Lung (tissue), 11 donors: ENCODE measurements at regions not wholly inside any gene's neighbourhood (a gene's known extent, or its start where the extent isn't known, plus 50 kb on each side); places are given as distances from the start of the nearest gene placed in this dataset.

Source experiments
- ATAC-seq: fragments of 200-7000 bp; cut with Tn5 transposase; one replicate; pipeline ENCODE4 v1.9.1; 2020; ENCODE audit warnings: moderate number of reproducible peaks; ENCODE audit not compliant: insufficient read depth, low FRiP score
- DNase-seq, 3 donors: peaks; one replicate each; pipeline ENCODE4 v3.0.0-alpha.2; 2013 to 2017
- H3K27ac ChIP-seq, 2 donors: one replicate each; pipeline ENCODE4 v1.5.1; 2013; ENCODE audit warnings: mild to moderate bottlenecking in 2 of 2, moderate library complexity in 2 of 2, control low read depth in 1 of 2, inconsistent platforms in 1 of 2, low read depth in 1 of 2, low read length in 1 of 2
- H3K27me3 ChIP-seq, 3 donors: one replicate each; pipeline ENCODE4 v1.5.1; 2013; ENCODE audit warnings: low read length in 2 of 3; ENCODE audit not compliant: control insufficient read depth in 3 of 3, insufficient read depth in 3 of 3
- H3K36me3 ChIP-seq, 4 donors: one replicate each; pipeline ENCODE4 v1.5.1; 2013; ENCODE audit warnings: low read length in 4 of 4, mild to moderate bottlenecking in 1 of 4, moderate library complexity in 1 of 4; ENCODE audit not compliant: control insufficient read depth in 4 of 4, insufficient read depth in 4 of 4
- H3K4me1 ChIP-seq, 5 donors: one replicate each; pipeline ENCODE4 v1.5.1; 2013; ENCODE audit warnings: low read length in 5 of 5, mild to moderate bottlenecking in 2 of 5, moderate library complexity in 1 of 5; ENCODE audit not compliant: control insufficient read depth in 5 of 5, insufficient read depth in 5 of 5
- H3K4me3 ChIP-seq: one replicate; pipeline ENCODE4 v1.5.1; 2013; ENCODE audit warnings: mild to moderate bottlenecking, control low read depth, moderate library complexity
- H3K9ac ChIP-seq, 2 donors: one replicate each; pipeline ENCODE4 v1.5.1; 2013; ENCODE audit warnings: low read length in 2 of 2, control low read depth in 1 of 2; ENCODE audit not compliant: insufficient read depth in 1 of 2
- H3K9me3 ChIP-seq, 4 donors: one replicate each; pipeline ENCODE4 v1.5.1; 2013; ENCODE audit warnings: low read length in 3 of 4, mild to moderate bottlenecking in 1 of 4, moderate library complexity in 1 of 4; ENCODE audit not compliant: control insufficient read depth in 4 of 4, insufficient read depth in 3 of 4
- CTCF ChIP-seq: IDR thresholded peaks from 2 replicates; pipeline ENCODE4 v1.5.1; 2012; ENCODE audit warnings: mild to moderate bottlenecking; ENCODE audit errors: control extremely low read depth, extremely low read depth
- WGBS, 2 donors: extraction: QIAGEN DNeasy Blood & Tissue Kit; methylation state at CpG; one replicate each; pipeline ENCODE4 v1.1.7; 2013; 5-methylcytosine and 5-hydroxymethylcytosine counted together
- donor health status: control.
- donor health status: control.
- donor health status: Bipolar disorder and iron deficiency.
- donor health status: healthy.
- donor health status: DM: yes; HTN: yes; CAD: no.

DNA sequence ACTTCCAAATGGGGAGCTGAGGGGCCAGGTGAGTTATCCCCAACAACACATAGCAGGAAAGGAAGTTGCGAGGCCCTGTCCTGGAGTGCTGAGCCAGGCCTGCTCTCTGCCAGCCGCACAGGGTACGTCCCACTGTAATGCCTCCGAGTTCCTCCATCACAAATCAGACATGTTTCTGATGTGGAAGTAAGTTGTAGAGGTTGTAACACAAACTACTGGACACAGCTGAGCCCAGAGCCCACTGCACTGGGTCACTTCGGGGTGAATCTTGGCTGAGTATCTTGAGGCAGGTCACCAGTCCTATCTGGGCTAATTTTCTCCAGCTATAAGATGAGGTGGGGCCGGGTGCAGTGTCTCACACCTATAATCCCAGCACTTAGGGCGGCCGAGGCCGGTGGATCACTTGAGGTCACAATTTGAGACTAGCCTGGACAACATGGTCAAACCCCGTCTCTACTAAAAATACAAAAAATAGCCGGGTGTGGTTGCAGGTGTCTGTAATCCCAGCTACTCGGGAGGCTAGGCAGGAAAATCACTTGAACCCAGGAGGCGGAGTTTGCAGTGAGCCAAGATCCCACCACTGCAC is 100.8 kb upstream of the CDH5 start:
- ATAC-seq (no peak), DNase-seq (peak in 1 of 3 donors; percentile 54)
- Histone ChIP-seq H3K9me3 (no peaks in the 10 kb centered on the region), H3K4me3 (no peak overlapping the region), H3K27me3 (no peaks in the 10 kb centered on the region), H3K27ac (peak overlapping the region in 1 of 2 donors; percentile 42), H3K36me3 (no peaks in the 10 kb centered on the region), H3K4me1 (peaks cover 0 to 72% (median 39%) of the 10 kb centered on the region in 5 donors), H3K9ac (peak overlapping the region in 1 of 2 donors; percentile 36)
- no peak for TF ChIP-seq CTCF
- WGBS, 2 donors: 86 to 91% methylated on average over 13 of the region's 13 CpGs

- H3K9me3 ChIP-seq: no peaks in the 10 kb centered on the region
- H3K27ac ChIP-seq: peak overlapping the region in 1 of 2 donors; percentile 40
Measured at GRCh38 chr16:66265048-66265415, 101.5 kb upstream of the CDH5 start.

DNA sequence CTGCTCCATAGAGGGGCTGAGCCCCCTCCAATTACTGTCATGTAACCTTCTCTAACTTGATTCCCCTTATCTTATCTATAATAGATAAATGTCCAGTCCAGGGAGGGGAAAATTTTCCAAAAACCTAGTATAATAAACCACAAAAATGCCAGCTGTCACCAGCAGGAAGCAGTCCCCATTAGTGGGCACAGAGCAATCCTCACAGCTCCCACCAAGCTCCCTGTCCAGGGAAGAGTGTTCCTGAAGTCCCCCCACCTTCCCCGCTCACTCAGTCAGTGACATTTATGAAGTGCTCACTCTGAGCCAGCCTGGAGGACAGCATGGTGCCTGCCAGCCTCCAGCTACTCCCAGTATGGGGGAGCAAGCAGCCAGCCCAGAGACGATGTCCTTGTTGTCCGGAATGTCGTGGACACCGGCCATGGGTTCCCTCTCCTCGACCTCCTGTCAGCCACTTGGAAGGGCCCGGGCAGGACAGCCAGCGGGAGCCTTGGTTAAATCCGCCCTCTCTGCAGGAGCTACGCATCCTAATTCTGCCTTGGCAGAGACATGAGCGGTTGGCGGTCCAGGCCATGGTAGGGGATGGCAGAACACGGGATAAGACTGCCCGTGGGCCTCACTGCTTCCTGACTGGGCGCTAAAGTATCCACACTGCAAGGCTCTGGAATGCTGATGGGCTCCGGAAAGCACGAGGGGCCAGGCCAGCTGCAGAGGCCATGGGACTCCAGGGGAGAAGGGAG is 102.0 kb upstream of the CDH5 start:
- TF ChIP-seq CTCF: no peak
- no peak overlapping the region for H3K4me3 ChIP-seq
- DNase-seq: peak; percentile 61 to 63 (median 61)
- H3K9ac ChIP-seq: peak overlapping the region in 1 of 2 donors; percentile 28
- H3K27ac ChIP-seq: peak overlapping the region in 1 of 2 donors; percentile 40
- WGBS, 2 donors: 84 to 93% methylated on average over 17 of the region's 17 CpGs
- H3K4me1 ChIP-seq: peaks cover 0 to 68% (median 39%) of the 10 kb centered on the region in 5 donors
- no peak for ATAC-seq
- H3K36me3 ChIP-seq: no peaks in the 10 kb centered on the region
- H3K27me3 ChIP-seq: no peaks in the 10 kb centered on the region
- H3K9me3 ChIP-seq: no peaks in the 10 kb centered on the region

More at GRCh38 chr16:66265048-66265415, 101.5 kb upstream of the CDH5 start:
- ATAC-seq (no peak), DNase-seq (no peak)
- no peaks in the 10 kb centered on the region for H3K36me3 ChIP-seq
- no peaks in the 10 kb centered on the region for H3K27me3 ChIP-seq
- H3K9ac ChIP-seq: no peak overlapping the region
- H3K4me1 ChIP-seq: peaks cover 0 to 68% (median 39%) of the 10 kb centered on the region in 5 donors
- no peak for TF ChIP-seq CTCF
- no peak overlapping the region for H3K4me3 ChIP-seq
- WGBS, 2 donors: 65 to 81% methylated on average over 3 of the region's 3 CpGs
